CD8-positive, alpha-beta memory T cell (primary cell): ENCODE measurements at regions not wholly inside any gene's neighbourhood (a gene's known extent, or its start where the extent isn't known, plus 50 kb on each side); places are given as distances from the start of the nearest gene placed in this dataset.
"Not testable (repeated sequence)": the region's sequence is repeated elsewhere in the genome, so short reads cannot be mapped to it uniquely, and the experiment has no call there.

Source experiments
- CTCF ChIA-PET: fragments of 350-600 bp; sonication (Branson Sonifier 250); formaldehyde crosslinking; loops from one replicate; lab custom pipeline; 2021; ENCODE audit warnings: antibody characterized with exemption; lab: Charles Lee
- POLR2A ChIA-PET: fragments of 350-600 bp; sonication (Branson Sonifier 250); formaldehyde crosslinking; loops from one replicate; lab custom pipeline; 2021; ENCODE audit warnings: antibody characterized with exemption; lab: Charles Lee
- DNase-seq, 5 donors: peaks; one replicate each; pipeline versions ENCODE4 v3.0.0 to v3.0.0-alpha.2; 2020 to 2022; ENCODE audit warnings: mixed read lengths in 1 of 5
- H3K27ac ChIP-seq: one replicate; pipeline ENCODE4 v1.7.0; 2013; ENCODE audit warnings: low read depth, mild to moderate bottlenecking, low read length, moderate library complexity
- H3K27me3 ChIP-seq: 2 replicates; pipeline ENCODE4 v1.7.0; 2013; ENCODE audit warnings: low read length, mild to moderate bottlenecking; ENCODE audit not compliant: insufficient read depth, poor library complexity, severe bottlenecking
- H3K36me3 ChIP-seq: 2 replicates; pipeline ENCODE4 v1.7.0; 2013; ENCODE audit warnings: mild to moderate bottlenecking, low read length, moderate library complexity; ENCODE audit not compliant: insufficient read depth
- H3K4me1 ChIP-seq: 2 replicates; pipeline ENCODE4 v1.7.0; 2013; ENCODE audit warnings: mild to moderate bottlenecking, low read length, moderate library complexity; ENCODE audit not compliant: insufficient read depth
- H3K4me3 ChIP-seq: 2 replicates; pipeline ENCODE4 v1.7.0; 2013; ENCODE audit warnings: mild to moderate bottlenecking, low read length
- H3K9me3 ChIP-seq: 2 replicates; pipeline ENCODE4 v1.7.0; 2013; ENCODE audit warnings: mild to moderate bottlenecking, low read length
- H3K27ac Mint-ChIP-seq, 8 donors: one replicate each; pipeline ENCODE4 v1.8.0; 2020 to 2021; ENCODE audit warnings: mixed read lengths in 8 of 8, mild to moderate bottlenecking in 6 of 8, inconsistent platforms in 3 of 8, moderate library complexity in 3 of 8
- H3K27me3 Mint-ChIP-seq, 2 donors: one replicate each; pipeline ENCODE4 v1.8.0; 2020 to 2021; ENCODE audit warnings: mixed read lengths in 2 of 2, mild to moderate bottlenecking in 1 of 2, moderate library complexity in 1 of 2
- H3K36me3 Mint-ChIP-seq, 3 donors: one replicate each; pipeline ENCODE4 v1.8.0; 2020 to 2021; ENCODE audit warnings: mixed read lengths in 3 of 3, inconsistent platforms in 1 of 3, mild to moderate bottlenecking in 1 of 3
- H3K4me1 Mint-ChIP-seq, 3 donors: one replicate each; pipeline ENCODE4 v1.8.0; 2020 to 2021; ENCODE audit warnings: mixed read lengths in 3 of 3, inconsistent platforms in 1 of 3, mild to moderate bottlenecking in 1 of 3
- H3K4me3 Mint-ChIP-seq, 7 donors: one replicate each; pipeline ENCODE4 v1.8.0; 2020 to 2021; ENCODE audit warnings: mixed read lengths in 7 of 7, mild to moderate bottlenecking in 6 of 7, moderate library complexity in 4 of 7, inconsistent platforms in 2 of 7
- H3K9me3 Mint-ChIP-seq, 5 donors: one replicate each; pipeline ENCODE4 v1.8.0; 2020 to 2022; ENCODE audit warnings: mixed read lengths in 5 of 5, mild to moderate bottlenecking in 3 of 5, moderate library complexity in 2 of 5, inconsistent platforms in 1 of 5

DNA sequence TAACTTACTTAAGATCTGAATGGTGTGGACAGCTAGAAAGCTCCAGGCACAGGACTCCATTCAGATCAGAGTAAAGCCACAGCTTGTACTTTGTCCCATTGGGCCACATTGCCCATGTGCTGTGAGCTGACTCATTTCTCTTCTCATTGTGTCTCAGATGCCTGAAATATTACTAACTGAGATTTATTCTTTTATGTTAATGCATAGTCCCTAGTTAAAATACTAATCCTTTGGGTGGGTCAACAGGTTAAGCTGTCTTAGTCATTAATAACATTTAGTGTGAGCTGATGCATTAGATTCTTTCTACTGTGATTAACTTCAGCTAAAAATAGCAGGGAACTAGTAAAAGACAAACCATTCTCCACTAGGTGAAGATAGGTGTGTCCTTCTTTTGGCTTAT lies 104.7 kb upstream of the ARMC3 start:
- H3K27ac Mint-ChIP-seq: no peak overlapping the region

DNA sequence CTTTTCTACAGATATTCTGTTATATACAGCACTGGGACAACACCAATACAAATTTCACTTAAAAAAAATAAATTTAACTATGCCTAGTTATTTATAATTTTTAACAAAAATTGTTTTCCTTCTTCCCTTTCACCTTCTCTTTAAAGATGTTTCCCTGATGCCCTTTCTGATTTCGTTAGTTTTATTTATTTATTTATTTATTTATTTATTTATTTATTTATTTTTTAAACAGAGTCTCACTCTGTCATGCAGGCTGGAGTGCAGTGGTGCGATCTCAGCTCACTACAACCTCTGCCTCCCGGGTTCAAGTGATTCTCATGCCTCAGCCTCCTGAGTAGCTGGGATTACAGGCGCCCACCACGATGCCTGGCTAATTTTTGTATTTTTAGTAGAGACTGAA lies 105.9 kb upstream of the ARMC3 start:
- H3K4me1 Mint-ChIP-seq, H3K9me3 ChIP-seq, H3K4me3 Mint-ChIP-seq, H3K9me3 Mint-ChIP-seq, H3K4me3 ChIP-seq, H3K36me3 ChIP-seq, H3K27ac ChIP-seq, H3K4me1 ChIP-seq, DNase-seq, H3K27ac Mint-ChIP-seq, H3K36me3 Mint-ChIP-seq, POLR2A ChIA-PET, H3K27me3 ChIP-seq: not testable (repeated sequence)
- H3K27me3 Mint-ChIP-seq: peaks cover 7 to 31% of the 10 kb centered on the region in 2 donors
- CTCF ChIA-PET: interaction anchor here (2.4 kb wide), 1 partner anchor 10 kb away, joined by 6 read pairs; no protein-coding TSS in a partner anchor

More for the DNA sequence above, 104.7 kb upstream of the ARMC3 start:
- Mint-ChIP-seq H3K27me3 (peaks cover 7 to 33% of the 10 kb centered on the region in 2 donors), H3K9me3 (peaks cover 0 to 3% (median 0%) of the 10 kb centered on the region in 5 donors), H3K4me1 (no peaks in the 10 kb centered on the region), H3K4me3 (no peak overlapping the region), H3K36me3 (no peaks in the 10 kb centered on the region)
- no peak for DNase-seq
- Histone ChIP-seq H3K36me3 (no peaks in the 10 kb centered on the region), H3K4me3 (no peak overlapping the region), H3K27me3 (no peaks in the 10 kb centered on the region), H3K4me1 (no peaks in the 10 kb centered on the region), H3K27ac (no peak overlapping the region), H3K9me3 (no peaks in the 10 kb centered on the region)
- CTCF ChIA-PET: interaction anchor here (2.4 kb wide), 1 partner anchor 11 kb away, joined by 6 read pairs; no protein-coding TSS in a partner anchor
- POLR2A ChIA-PET: no interaction called here

DNA sequence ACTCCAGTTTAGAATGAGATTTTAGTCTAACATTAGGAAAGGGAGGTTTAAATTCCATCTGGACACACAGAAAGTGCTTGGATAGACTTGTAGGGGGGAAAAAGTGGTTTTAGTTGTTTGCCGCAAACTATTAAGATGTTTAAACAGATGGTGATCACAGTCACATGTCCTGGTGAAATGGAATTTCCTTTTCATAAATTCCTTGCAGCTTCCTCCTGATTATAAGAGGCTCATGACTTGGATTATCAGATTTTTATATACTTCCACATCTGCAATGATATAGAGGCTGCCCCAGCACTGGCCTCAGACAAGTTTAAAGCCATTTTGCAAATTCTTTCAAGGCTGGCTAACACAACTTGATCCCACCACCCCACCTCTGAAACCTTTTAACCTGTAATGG lies 106.4 kb upstream of the ARMC3 start:
- no peaks in the 10 kb centered on the region for H3K36me3 ChIP-seq
- ChIA-PET POLR2A (no interaction called here), CTCF (no interaction called here)
- peaks cover 7 to 30% of the 10 kb centered on the region in 2 donors for H3K27me3 Mint-ChIP-seq
- H3K27me3 ChIP-seq: no peaks in the 10 kb centered on the region
- H3K36me3 Mint-ChIP-seq: no peaks in the 10 kb centered on the region
- no peaks in the 10 kb centered on the region for H3K9me3 Mint-ChIP-seq
- H3K4me1 Mint-ChIP-seq: peaks cover 4 to 6% (median 4%) of the 10 kb centered on the region in 3 donors
- H3K4me3 Mint-ChIP-seq: no peak overlapping the region
- H3K9me3 ChIP-seq: no peaks in the 10 kb centered on the region
- H3K27ac Mint-ChIP-seq: no peak overlapping the region
- no peak overlapping the region for H3K27ac ChIP-seq
- H3K4me1 ChIP-seq: no peaks in the 10 kb centered on the region
- no peak overlapping the region for H3K4me3 ChIP-seq
- no peak for DNase-seq

DNA sequence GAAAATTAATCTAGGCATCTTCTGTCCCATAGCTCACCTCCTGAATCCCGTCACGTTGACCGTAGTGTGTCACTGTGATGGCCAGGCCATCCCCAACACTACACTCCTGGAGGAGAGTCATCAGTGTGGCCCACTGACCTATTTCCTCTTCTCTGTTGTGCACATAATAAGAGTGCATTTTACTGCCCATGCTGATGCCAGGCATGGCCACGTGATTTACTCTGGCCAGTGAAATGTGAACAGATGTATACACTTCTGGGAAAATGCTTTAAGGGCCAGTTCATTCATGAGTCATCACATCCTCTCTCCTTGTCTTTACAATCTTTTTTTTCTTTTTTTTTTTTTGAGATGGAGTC lies 101.9 kb upstream of the PIP4K2A start:
- Mint-ChIP-seq H3K27me3 (peaks cover 4 to 10% of the 10 kb centered on the region in 2 donors), H3K4me1 (peaks cover 4 to 6% (median 4%) of the 10 kb centered on the region in 3 donors), H3K9me3 (no peaks in the 10 kb centered on the region), H3K4me3 (no peak overlapping the region), H3K36me3 (no peaks in the 10 kb centered on the region), H3K27ac (no peak overlapping the region)
- Histone ChIP-seq H3K36me3 (no peaks in the 10 kb centered on the region), H3K9me3 (no peaks in the 10 kb centered on the region), H3K27me3 (no peaks in the 10 kb centered on the region), H3K4me3 (no peak overlapping the region), H3K27ac (peak overlapping the region; percentile 4), H3K4me1 (no peaks in the 10 kb centered on the region)
- POLR2A ChIA-PET: no interaction called here
- CTCF ChIA-PET: no interaction called here
- DNase-seq: no peak

DNA sequence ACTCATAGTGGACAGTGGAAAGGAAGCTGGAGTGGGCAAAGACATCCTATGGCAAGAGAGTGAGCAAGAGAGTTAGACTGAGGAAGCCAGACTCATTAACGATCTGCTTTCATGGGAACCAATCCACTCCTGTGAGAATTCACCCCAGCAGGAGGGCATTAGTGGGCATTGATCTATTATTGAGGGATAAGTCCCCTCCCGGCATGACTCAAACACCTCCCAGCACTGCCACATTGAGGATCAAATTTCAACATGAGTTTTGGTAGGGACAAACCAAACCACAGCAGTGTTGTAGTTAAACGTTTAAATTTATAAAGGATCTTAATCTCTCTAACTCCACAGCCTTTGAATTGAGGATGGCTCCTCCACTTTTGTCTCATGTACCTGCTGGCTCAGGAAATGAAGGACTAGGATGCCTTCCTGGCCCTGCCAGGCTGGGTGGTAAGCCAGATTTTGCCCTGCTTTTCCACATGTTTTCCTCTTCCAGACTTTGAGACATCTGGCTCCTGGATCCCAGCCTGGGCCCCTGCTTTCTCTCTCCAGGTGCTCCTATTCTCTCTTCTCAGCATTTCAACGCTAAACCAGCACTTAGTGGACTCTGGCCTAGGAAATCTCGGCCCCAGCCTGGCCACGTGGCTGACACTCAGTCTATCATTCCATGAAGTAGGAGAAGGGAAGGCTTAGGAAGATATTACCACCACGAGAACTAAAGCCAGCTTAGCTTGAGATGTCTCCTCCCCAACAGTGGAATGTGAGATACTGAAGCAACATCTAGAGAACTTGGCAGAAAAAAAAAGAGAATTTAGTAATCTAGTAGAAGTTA lies 96.5 kb upstream of the PIP4K2A start:
- ChIA-PET POLR2A (interaction anchor here (0.7 kb wide), 1 partner anchor 418 kb away, joined by 4 read pairs; no protein-coding TSS in a partner anchor), CTCF (interaction anchor here (1.9 kb wide), 1 partner anchor 12 kb away, joined by 6 read pairs; no protein-coding TSS in a partner anchor)
- no peaks in the 10 kb centered on the region for H3K27me3 ChIP-seq
- DNase-seq: no peak
- peaks cover 0 to 6% (median 0%) of the 10 kb centered on the region in 3 donors for H3K36me3 Mint-ChIP-seq
- H3K36me3 ChIP-seq: no peaks in the 10 kb centered on the region
- H3K9me3 ChIP-seq: no peaks in the 10 kb centered on the region
- no peak overlapping the region for H3K27ac ChIP-seq
- no peak overlapping the region for H3K4me3 Mint-ChIP-seq
- H3K4me1 Mint-ChIP-seq: no peaks in the 10 kb centered on the region
- H3K9me3 Mint-ChIP-seq: peaks cover 0 to 4% (median 0%) of the 10 kb centered on the region in 5 donors
- H3K4me3 ChIP-seq: no peak overlapping the region
- no peaks in the 10 kb centered on the region for H3K4me1 ChIP-seq
- no peak overlapping the region for H3K27ac Mint-ChIP-seq
- peaks cover 0 to 4% of the 10 kb centered on the region in 2 donors for H3K27me3 Mint-ChIP-seq

DNA sequence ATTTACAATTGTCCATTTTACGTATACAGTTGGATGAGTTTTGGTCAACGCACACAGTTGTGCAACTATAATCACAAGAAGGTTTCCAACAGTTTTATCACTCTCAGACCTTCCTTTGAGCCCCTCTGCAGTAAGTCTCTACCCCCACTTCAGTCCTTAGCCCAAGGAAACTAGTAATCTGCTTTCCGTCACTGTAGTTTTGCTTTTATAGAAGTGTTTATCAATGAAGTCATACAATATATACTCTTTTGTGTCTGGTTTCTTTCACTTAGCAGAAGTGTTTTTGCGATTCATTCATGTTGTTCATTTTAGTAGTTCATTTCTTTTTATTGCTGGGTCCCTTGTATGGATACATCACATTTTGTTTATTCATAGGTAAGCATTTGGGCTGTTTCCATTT lies 92.9 kb upstream of the PIP4K2A start:
- no peak overlapping the region for H3K4me3 Mint-ChIP-seq
- H3K27me3 Mint-ChIP-seq: peaks cover 0 to 5% of the 10 kb centered on the region in 2 donors
- H3K4me1 ChIP-seq: no peaks in the 10 kb centered on the region
- no peak overlapping the region for H3K27ac Mint-ChIP-seq
- ChIA-PET CTCF (interaction anchor here (1.0 kb wide), 1 partner anchor 13 kb away, joined by 3 read pairs; no protein-coding TSS in a partner anchor), POLR2A (no interaction called here)
- H3K27ac ChIP-seq: no peak overlapping the region
- H3K36me3 Mint-ChIP-seq: peaks cover 0 to 6% (median 2%) of the 10 kb centered on the region in 3 donors
- H3K27me3 ChIP-seq: no peaks in the 10 kb centered on the region
- no peaks in the 10 kb centered on the region for H3K9me3 ChIP-seq
- no peak overlapping the region for H3K4me3 ChIP-seq
- no peak for DNase-seq
- H3K36me3 ChIP-seq: no peaks in the 10 kb centered on the region
- peaks cover 0 to 3% (median 0%) of the 10 kb centered on the region in 3 donors for H3K4me1 Mint-ChIP-seq
- H3K9me3 Mint-ChIP-seq: peaks cover 0 to 4% (median 0%) of the 10 kb centered on the region in 5 donors

DNA sequence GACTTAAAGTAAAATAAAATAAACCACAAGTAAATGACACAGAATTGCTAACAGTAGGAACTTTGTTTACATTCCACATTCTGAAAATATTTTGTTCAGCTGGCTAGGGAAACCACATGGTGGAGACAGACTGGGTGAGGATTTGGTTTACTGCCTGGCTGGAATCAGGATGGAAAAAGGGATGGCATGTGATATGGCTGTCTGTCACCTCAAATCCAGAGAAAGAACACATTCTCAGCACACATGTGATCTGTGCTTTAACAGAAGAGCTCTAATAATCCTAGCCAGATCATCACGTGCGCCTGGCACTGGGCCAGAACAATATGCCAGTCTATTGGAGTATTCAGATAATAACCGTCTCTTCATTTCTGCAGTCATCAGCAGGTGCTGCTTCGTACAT lies 90.9 kb upstream of the PIP4K2A start:
- Mint-ChIP-seq H3K36me3 (peaks cover 0 to 6% (median 2%) of the 10 kb centered on the region in 3 donors), H3K9me3 (peaks cover 0 to 6% (median 0%) of the 10 kb centered on the region in 5 donors), H3K4me1 (peaks cover 0 to 3% (median 0%) of the 10 kb centered on the region in 3 donors), H3K4me3 (no peak overlapping the region), H3K27ac (no peak overlapping the region), H3K27me3 (peaks cover 0 to 9% of the 10 kb centered on the region in 2 donors)
- CTCF ChIA-PET: no interaction called here
- H3K27ac ChIP-seq: no peak overlapping the region
- POLR2A ChIA-PET: no interaction called here
- DNase-seq: no peak
- H3K27me3 ChIP-seq: no peaks in the 10 kb centered on the region
- H3K9me3 ChIP-seq: no peaks in the 10 kb centered on the region
- no peak overlapping the region for H3K4me3 ChIP-seq
- H3K36me3 ChIP-seq: no peaks in the 10 kb centered on the region
- no peaks in the 10 kb centered on the region for H3K4me1 ChIP-seq

DNA sequence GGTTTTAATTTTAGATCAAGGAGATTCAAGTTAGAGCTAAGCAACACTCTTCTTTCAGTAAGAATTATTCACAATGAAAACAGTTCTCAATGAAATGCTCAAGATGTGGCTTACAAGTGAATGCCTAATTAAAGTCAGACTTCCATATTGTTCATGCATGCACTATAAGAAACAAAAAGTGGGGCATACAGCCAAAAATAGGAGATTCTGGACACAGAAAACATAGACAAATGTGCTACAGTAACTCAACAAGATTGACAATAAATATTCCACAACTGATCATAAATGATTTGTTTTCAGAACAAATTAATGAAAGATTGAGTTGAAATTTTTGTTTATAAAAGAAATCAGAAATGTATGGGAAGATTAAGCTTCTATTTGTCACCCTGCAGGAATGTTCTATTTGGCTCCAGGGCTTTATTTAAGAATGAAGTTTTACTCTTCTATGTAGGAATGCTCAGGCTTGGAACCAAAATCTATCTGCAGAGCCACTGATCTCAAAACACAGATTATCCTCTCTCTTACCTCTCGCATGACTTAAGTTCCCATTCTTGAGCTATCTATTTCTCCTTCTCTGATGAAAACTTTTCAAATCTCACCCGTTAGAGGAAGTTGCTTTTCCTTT lies 89.0 kb upstream of the PIP4K2A start:
- POLR2A ChIA-PET: no interaction called here
- H3K36me3 ChIP-seq: no peaks in the 10 kb centered on the region
- peaks cover 4 to 9% of the 10 kb centered on the region in 2 donors for H3K27me3 Mint-ChIP-seq
- no peak overlapping the region for H3K27ac ChIP-seq
- H3K4me1 Mint-ChIP-seq: peaks cover 0 to 3% (median 0%) of the 10 kb centered on the region in 3 donors
- H3K27ac Mint-ChIP-seq: no peak overlapping the region
- H3K4me3 Mint-ChIP-seq: no peak overlapping the region
- peaks cover 0 to 2% (median 0%) of the 10 kb centered on the region in 5 donors for H3K9me3 Mint-ChIP-seq
- H3K4me1 ChIP-seq: no peaks in the 10 kb centered on the region
- H3K36me3 Mint-ChIP-seq: peaks cover 0 to 4% (median 2%) of the 10 kb centered on the region in 3 donors
- no peak overlapping the region for H3K4me3 ChIP-seq
- no peak for DNase-seq
- H3K27me3 ChIP-seq: no peaks in the 10 kb centered on the region
- H3K9me3 ChIP-seq: no peaks in the 10 kb centered on the region
- CTCF ChIA-PET: interaction anchor here (1.0 to 1.4 kb wide), 2 partner anchors 100 to 229 kb away, joined by 3 read pairs; no protein-coding TSS in a partner anchor
